WTC11 (cell line): ENCODE measurements at regions not wholly inside any gene's neighbourhood (a gene's known extent, or its start where the extent isn't known, plus 50 kb on each side); places are given as distances from the start of the nearest gene placed in this dataset.

Experiments
- ATAC-seq: fragments of 200-7000 bp; cut with Tn5 transposase; 2 replicates; pipeline ENCODE4 v1.10.0; 2021; ENCODE audit warnings: mild to moderate bottlenecking, moderate library complexity
- CTCF ChIA-PET: fragments of 300-600 bp; sonication (Branson Sonifier 250); formaldehyde crosslinking; loops from one replicate; lab custom pipeline; 2021; ENCODE audit warnings: antibody characterized with exemption; lab: Charles Lee
- POLR2A ChIA-PET: fragments of 350-600 bp; sonication (Branson Sonifier 250); formaldehyde crosslinking; loops from one replicate; lab custom pipeline; 2021; ENCODE audit warnings: antibody characterized with exemption; lab: Charles Lee
- DNase-seq: peaks from one replicate; pipeline ENCODE4 v3.0.0; 2021; ENCODE audit warnings: low spot score
- H3K27ac Mint-ChIP-seq: 2 replicates; pipeline ENCODE4 v1.8.0; 2021; ENCODE audit warnings: mixed read lengths
- H3K27me3 Mint-ChIP-seq: 2 replicates; pipeline ENCODE4 v1.8.0; 2021; ENCODE audit warnings: low read depth, mild to moderate bottlenecking, moderate library complexity, mixed read lengths
- H3K36me3 Mint-ChIP-seq: 2 replicates; pipeline ENCODE4 v1.8.0; 2021; ENCODE audit warnings: mixed read lengths
- H3K4me1 Mint-ChIP-seq: 2 replicates; pipeline ENCODE4 v1.8.0; 2022; ENCODE audit warnings: mixed read lengths
- H3K4me3 Mint-ChIP-seq: 2 replicates; pipeline ENCODE4 v1.8.0; 2021; ENCODE audit warnings: mild to moderate bottlenecking, moderate library complexity, mixed read lengths
- H3K9me3 Mint-ChIP-seq: 2 replicates; pipeline ENCODE4 v1.8.0; 2021; ENCODE audit warnings: mixed read lengths
- CTCF ChIP-seq: fragments of 200-600 bp; IDR thresholded peaks from 2 replicates; pipeline ENCODE4 v1.8.0; 2022; ENCODE audit warnings: antibody characterized with exemption
- FOXK1 ChIP-seq: sonication (generic); formaldehyde crosslinking; IDR thresholded peaks from 2 replicates; pipeline ENCODE4 v1.8.0; 2022; ENCODE audit warnings: mild to moderate bottlenecking, moderate library complexity, missing genetic modification reagents
- GABPB1 ChIP-seq: sonication (generic); formaldehyde crosslinking; IDR thresholded peaks from 2 replicates; pipeline ENCODE4 v1.8.1; 2023; ENCODE audit warnings: mild to moderate bottlenecking, missing genetic modification reagents
- GRHL2 ChIP-seq: fragments of 250-450 bp; sonication (Bioruptor Pico); IDR thresholded peaks from 2 replicates; pipeline ENCODE4 v1.8.0; 2022; ENCODE audit warnings: mild to moderate bottlenecking, moderate library complexity; ENCODE audit not compliant: insufficient replicate concordance, severe bottlenecking
- GTF2I ChIP-seq: fragments of 250-450 bp; sonication (Bioruptor Pico); conservative IDR thresholded peaks from 2 replicates; pipeline ENCODE4 v1.4.0; 2021; ENCODE audit warnings: mild to moderate bottlenecking
- NFATC4 ChIP-seq: fragments of 250-450 bp; sonication (Bioruptor Pico); IDR thresholded peaks from 2 replicates; pipeline ENCODE4 v1.9.0; 2021; ENCODE audit warnings: mild to moderate bottlenecking
- PRRX2 ChIP-seq: fragments of 250-450 bp; sonication (Bioruptor Pico); IDR thresholded peaks from 2 replicates; pipeline ENCODE4 v1.8.0; 2021; ENCODE audit warnings: mild to moderate bottlenecking
- TEAD4 ChIP-seq: sonication (generic); formaldehyde crosslinking; IDR thresholded peaks from 2 replicates; pipeline ENCODE4 v1.8.0; 2022; ENCODE audit warnings: mild to moderate bottlenecking, missing genetic modification reagents
- USF2 ChIP-seq: sonication (generic); formaldehyde crosslinking; IDR thresholded peaks from 2 replicates; pipeline ENCODE4 v1.8.1; 2023; ENCODE audit warnings: mild to moderate bottlenecking, missing genetic modification reagents, moderate library complexity
- ZBTB43 ChIP-seq: sonication (generic); formaldehyde crosslinking; IDR thresholded peaks from 2 replicates; pipeline ENCODE4 v1.8.1; 2023; ENCODE audit warnings: mild to moderate bottlenecking, missing genetic modification reagents
- ZNF219 ChIP-seq: sonication (generic); formaldehyde crosslinking; IDR thresholded peaks from 2 replicates; pipeline ENCODE4 v1.8.0; 2023; ENCODE audit warnings: missing genetic modification reagents, mild to moderate bottlenecking, borderline replicate concordance
- ZSCAN18 ChIP-seq: fragments of 250-450 bp; sonication (Bioruptor Pico); IDR thresholded peaks from 2 replicates; pipeline ENCODE4 v2.1.2; 2022; ENCODE audit warnings: mild to moderate bottlenecking, moderate library complexity

- ATAC-seq (no peak), DNase-seq (no peak)
- POLR2A ChIA-PET, result no interaction called here
- Mint-ChIP-seq H3K27me3 (no peaks in the 10 kb centered on the region; the same call in 1 of the 2 replicates), H3K4me1 (peaks cover 7% of the 10 kb centered on the region), H3K4me3 (no peak overlapping the region), H3K27ac (no peak overlapping the region), H3K36me3 (no peaks in the 10 kb centered on the region), H3K9me3 (peaks cover 9% of the 10 kb centered on the region)
- CTCF ChIA-PET, result no interaction called here
- TF ChIP-seq GRHL2 (no peak), GABPB1 (CRISPR knock-in tag) (peak; percentile 88)
These were observed 142.9 kb upstream of the NUDT7 start for GRCh38 chr16:77579351-77579891.

GRCh38 chr16:77581706-77582105 lies 140.6 kb upstream of the NUDT7 start:
- H3K9me3 Mint-ChIP-seq, result peaks cover 8% of the 10 kb centered on the region
- H3K4me3 Mint-ChIP-seq, result no peak overlapping the region
- ATAC-seq (no peak), DNase-seq (no peak)
- H3K4me1 Mint-ChIP-seq, result peaks cover 12% of the 10 kb centered on the region
- no peak for TF ChIP-seq NFATC4 (CRISPR knock-in tag)
- TF ChIP-seq CTCF, result no peak
- no peak for TF ChIP-seq ZNF219 (CRISPR knock-in tag)
- no peak for TF ChIP-seq ZBTB43
- TF ChIP-seq GTF2I, result no peak
- no peak for TF ChIP-seq TEAD4
- no peak for TF ChIP-seq USF2 (CRISPR knock-in tag)
- no peak for TF ChIP-seq PRRX2 (CRISPR knock-in tag)
- TF ChIP-seq FOXK1, result no peak
- H3K27ac Mint-ChIP-seq, result no peak overlapping the region
- no peaks in the 10 kb centered on the region for H3K36me3 Mint-ChIP-seq
- ChIA-PET POLR2A (no interaction called here), CTCF (interaction anchor here (1.1 to 4.3 kb wide), 3 partner anchors 144 to 346 kb away, joined by 3 to 60 read pairs (median 34); no protein-coding TSS in a partner anchor)
- H3K27me3 Mint-ChIP-seq, result no peaks in the 10 kb centered on the region; the same call in 1 of the 2 replicates

- TF ChIP-seq ZSCAN18 (no peak), CTCF (peak; percentile 79)
- no peak overlapping the region for H3K27ac Mint-ChIP-seq
- peaks cover 19% of the 10 kb centered on the region for H3K4me1 Mint-ChIP-seq
- H3K9me3 Mint-ChIP-seq, result no peaks in the 10 kb centered on the region
- CTCF ChIA-PET, result interaction anchor here (0.6 to 4.3 kb wide), 22 partner anchors 8 to 372 kb away, joined by 3 to 60 read pairs (median 4); partner anchors contain the start of gene ADAMTS18
- H3K4me3 Mint-ChIP-seq, result no peak overlapping the region
- H3K36me3 Mint-ChIP-seq, result no peaks in the 10 kb centered on the region
- DNase-seq, result peak; percentile 53
- ATAC-seq, result peak; percentile 74
- H3K27me3 Mint-ChIP-seq, result no peaks in the 10 kb centered on the region; the same call in 1 of the 2 replicates
- POLR2A ChIA-PET, result interaction anchor here (0.5 kb wide), 1 partner anchor 535 kb away, joined by 3 read pairs; no protein-coding TSS in a partner anchor
These were observed 138.0 kb upstream of the NUDT7 start for GRCh38 chr16:77584205-77584859.
